K562 (cell line): ENCODE measurements at regions not wholly inside any gene's neighbourhood (a gene's known extent, or its start where the extent isn't known, plus 50 kb on each side); places are given as distances from the start of the nearest gene placed in this dataset.

Experiments
- ATAC-seq: fragments of 200-7000 bp; cut with Tn5 transposase; 3 replicates; pipeline ENCODE4 v1.9.1; 2020; ENCODE audit warnings: moderate library complexity
- BruUV-seq: library from RNA; stranded (reverse); fragments of 400-500 nt; replicated peaks from 2 replicates; lab custom pipeline; 2021; lab: Mats Ljungman, UMichigan
- CTCF ChIA-PET: fragments of 300-600 bp; formaldehyde crosslinking; extraction: SDS; loops from one replicate; lab custom pipeline; 2021; ENCODE audit warnings: low intra/inter-chr PET ratio; lab: Yijun Ruan, JAX
- POLR2A ChIA-PET: fragments of 300-600, 350-650 bp; sonication (Branson Sonifier 250); formaldehyde crosslinking; extraction: SDS; loops from one replicate; lab custom pipeline; 2021; ENCODE audit warnings: antibody characterized with exemption, inconsistent platforms; lab: Yijun Ruan, JAX
- DNase-seq, 4 experiments: peaks; one replicate each; pipeline versions ENCODE4 v3.0.0 to v3.0.0-alpha.2; 2011 to 2018; ENCODE audit warnings: low spot score in 3 of 4, mixed read lengths in 3 of 4; ENCODE audit errors: extremely low read depth in 1 of 4
- FAIRE-seq: peaks from 2 replicates; lab custom pipeline; 2011; peaks lifted over from hg19 to GRCh38; lab: Jason Lieb, UNC
- H2AFZ ChIP-seq: 2 replicates; pipeline ENCODE4 v1.6.0; 2011; ENCODE audit warnings: low read depth, low read length, control low read depth, inconsistent platforms
- H3K27ac ChIP-seq: fragments of 200-600 bp; 3 replicates; pipeline ENCODE4 v1.8.0; 2011; ENCODE audit warnings: low read depth, mild to moderate bottlenecking, control low read depth, inconsistent platforms, low read length, moderate library complexity, mixed read lengths; ENCODE audit errors: extremely low read depth
- H3K27me3 ChIP-seq, 2 experiments: fragments of 300-600 bp in 1 of 2; 2 replicates in 1 of 2; 3 replicates in 1 of 2; pipeline versions ENCODE4 v1.6.0 to v1.8.0; 2011; ENCODE audit warnings: inconsistent platforms in 2 of 2, low read length in 2 of 2, mild to moderate bottlenecking in 1 of 2, mixed read lengths in 1 of 2, moderate library complexity in 1 of 2; ENCODE audit not compliant: control insufficient read depth in 2 of 2, insufficient read depth in 2 of 2
- H3K36me3 ChIP-seq: fragments of 300-600 bp; 3 replicates; pipeline ENCODE4 v1.8.0; 2011; ENCODE audit warnings: mild to moderate bottlenecking, low read length, inconsistent platforms; ENCODE audit not compliant: control insufficient read depth, insufficient read depth
- H3K4me1 ChIP-seq, 2 experiments: fragments of 200-600 bp in 1 of 2; replicated peaks in 1 of 2; 2 replicates in 1 of 2; 3 replicates in 1 of 2; pipeline versions ENCODE4 v1.5.1 to v1.8.0; 2011; ENCODE audit warnings: inconsistent platforms in 2 of 2, low read length in 2 of 2, mild to moderate bottlenecking in 1 of 2, mixed read lengths in 1 of 2, moderate library complexity in 1 of 2; ENCODE audit not compliant: control insufficient read depth in 2 of 2, insufficient read depth in 2 of 2
- H3K4me2 ChIP-seq: 2 replicates; pipeline ENCODE4 v1.6.1; 2011; ENCODE audit warnings: low read length, control low read depth, inconsistent platforms, mixed read lengths; ENCODE audit not compliant: insufficient read depth
- H3K4me3 ChIP-seq: fragments of 200-600 bp; sonication (generic), shearing (Covaris generic); 2 replicates; pipeline ENCODE4 v1.5.1; 2016; ENCODE audit warnings: control low read depth, inconsistent platforms
- H3K79me2 ChIP-seq: fragments of 200-600 bp; 3 replicates; pipeline ENCODE4 v1.8.0; 2011; ENCODE audit warnings: low read length, inconsistent platforms; ENCODE audit not compliant: control insufficient read depth, insufficient read depth
- H3K9ac ChIP-seq, 2 experiments: 2 replicates each; pipeline versions ENCODE4 v1.6.0 to v1.6.1; 2011; ENCODE audit warnings: low read depth in 2 of 2, low read length in 2 of 2, control low read depth in 1 of 2, inconsistent platforms in 1 of 2, mild to moderate bottlenecking in 1 of 2, mixed read lengths in 1 of 2; ENCODE audit not compliant: insufficient read depth in 1 of 2
- H3K9me1 ChIP-seq: one replicate; pipeline ENCODE4 v1.6.0; 2011; ENCODE audit warnings: inconsistent platforms, mild to moderate bottlenecking, low read length, moderate library complexity; ENCODE audit not compliant: control insufficient read depth, insufficient read depth
- H3K9me3 ChIP-seq: replicated peaks from 2 replicates; pipeline ENCODE4 v1.5.1; 2011; ENCODE audit warnings: low read depth, low read length, inconsistent platforms; ENCODE audit not compliant: control insufficient read depth, insufficient read depth
- H4K20me1 ChIP-seq: replicated peaks from 2 replicates; pipeline ENCODE4 v1.6.1; 2011; ENCODE audit warnings: low read length, inconsistent platforms, mixed read lengths; ENCODE audit not compliant: control insufficient read depth, insufficient read depth
- ETV1 ChIP-seq: fragments of 450-650 bp; conservative IDR thresholded peaks from 2 replicates; pipeline ENCODE4 v1.6.1; 2016; ENCODE audit warnings: missing genetic modification characterization, control low read depth, low read depth, missing compliant biosample characterization
- GABPA ChIP-seq: fragments of 200-800 bp; sonication (Bioruptor generic); conservative IDR thresholded peaks from 2 replicates; pipeline ENCODE4 v1.6.1; 2016; ENCODE audit warnings: low read depth, missing genetic modification characterization, missing compliant biosample characterization
- GATA2 ChIP-seq: sonication (generic); formaldehyde crosslinking; IDR thresholded peaks from 2 replicates; pipeline ENCODE4 v1.4.0; 2020; ENCODE audit warnings: mild to moderate bottlenecking, missing genetic modification reagents
- HOXB6 ChIP-seq: fragments of 250-450 bp; sonication (Bioruptor Pico); IDR thresholded peaks from 2 replicates; pipeline ENCODE4 v1.5.1; 2022; ENCODE audit warnings: mild to moderate bottlenecking, borderline replicate concordance
- RBM14 ChIP-seq: fragments of 200-400 bp; formaldehyde crosslinking; IDR thresholded peaks from 2 replicates; pipeline ENCODE4 v1.6.1; 2018; ENCODE audit warnings: low read depth, mild to moderate bottlenecking, low read length, moderate library complexity, borderline replicate concordance; ENCODE audit not compliant: insufficient read depth
- RBM39 ChIP-seq: fragments of 200-400 bp; formaldehyde crosslinking; optimal IDR thresholded peaks from 2 replicates; pipeline ENCODE3; 2018; ENCODE audit warnings: low read depth, low read length
- ZFPM2 ChIP-seq: fragments of 250-450 bp; sonication (Bioruptor Pico); IDR thresholded peaks from 2 replicates; pipeline ENCODE4 v1.5.1; 2022; ENCODE audit warnings: mild to moderate bottlenecking
- ZNF140 ChIP-seq: fragments of 250-450 bp; sonication (Bioruptor Pico); IDR thresholded peaks from 2 replicates; pipeline ENCODE4 v1.8.0; 2021; ENCODE audit warnings: moderate library complexity, mild to moderate bottlenecking, inconsistent platforms
- ZNF347 ChIP-seq: fragments of 450-650 bp; formaldehyde crosslinking; IDR thresholded peaks from 2 replicates; pipeline ENCODE4 v1.4.0; 2020; ENCODE audit warnings: low read depth, mild to moderate bottlenecking, moderate library complexity
- ZNF764 ChIP-seq: fragments of 250-450 bp; sonication (Bioruptor Pico); IDR thresholded peaks from 2 replicates; pipeline ENCODE4 v1.4.0; 2020; ENCODE audit warnings: low read depth, mild to moderate bottlenecking, moderate library complexity
- WGBS: fragments of 100-300 bp; shearing (Covaris generic); methylation state at CpG from one replicate; pipeline ENCODE4 v1.1.6; 2016; ENCODE audit warnings: low coverage, mixed read lengths; ENCODE audit not compliant: insufficient coverage; ENCODE audit errors: missing lambda C conversion rate; 5-methylcytosine and 5-hydroxymethylcytosine counted together
- in situ Hi-C: fragments of 300-500 bp; cut with MboI; formaldehyde crosslinking; loops from 4 replicates; pipeline ENCODE4 v1.15.0; 2018; ENCODE audit warnings: inconsistent platforms, mixed read lengths
- intact Hi-C: fragments of 100-400 bp; cut with micrococcal nuclease; formaldehyde crosslinking; loops from 2 replicates; pipeline ENCODE4 v1.14.2; 2022
- TF ChIP-seq, protein P1 (sequence below): fragments of 250-450 bp; sonication (Bioruptor Pico); IDR thresholded peaks from 2 replicates; pipeline ENCODE4 v1.9.0; 2021; ENCODE audit warnings: mild to moderate bottlenecking
- TF ChIP-seq, protein P2 (sequence below): fragments of 250-450 bp; sonication (Bioruptor Pico); IDR thresholded peaks from 2 replicates; pipeline ENCODE4 v1.5.0; 2021
- TF ChIP-seq, protein P3 (sequence below): sonication (generic); formaldehyde crosslinking; IDR thresholded peaks from 2 replicates; pipeline ENCODE4 v1.8.1; 2023; ENCODE audit warnings: mild to moderate bottlenecking, missing genetic modification reagents
- TF ChIP-seq, protein P4 (sequence below): fragments of 450-650 bp; formaldehyde crosslinking; IDR thresholded peaks from 2 replicates; pipeline ENCODE4 v1.4.0; 2020; ENCODE audit warnings: mild to moderate bottlenecking, mixed read lengths
- TF ChIP-seq, protein P5 (sequence below): fragments of 250-450 bp; sonication (Bioruptor Pico); IDR thresholded peaks from 2 replicates; pipeline ENCODE4 v1.8.0; 2021; ENCODE audit warnings: borderline replicate concordance, mild to moderate bottlenecking, moderate library complexity; ENCODE audit not compliant: poor library complexity, severe bottlenecking
- TF ChIP-seq, protein P6 (sequence below): IDR thresholded peaks from 2 replicates; pipeline ENCODE4 v1.6.1; 2016; ENCODE audit warnings: missing genetic modification characterization, missing compliant biosample characterization

DNA sequence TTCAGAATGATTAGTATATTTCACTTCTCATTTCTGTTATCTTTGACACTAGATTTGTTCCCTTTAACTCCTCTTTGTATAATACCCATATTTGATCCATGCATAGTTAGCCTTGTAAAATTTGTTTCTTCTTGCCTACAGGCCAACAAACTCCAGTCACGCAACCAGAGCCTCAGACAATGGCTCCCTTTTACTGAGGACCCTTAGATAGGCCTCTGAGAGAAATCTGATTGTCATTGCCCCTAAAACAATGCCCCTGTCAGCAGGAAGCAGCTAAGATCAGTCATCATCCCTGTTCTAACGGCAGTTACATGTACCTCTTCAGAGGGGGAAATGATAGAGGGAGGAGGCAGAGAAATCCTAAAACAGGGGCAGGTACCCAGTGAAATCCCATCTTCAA is 190.6 kb upstream of the TENT5D start:
- intact Hi-C loops = loop anchor here (10.0 kb wide), 1 partner anchor 415 kb away; no protein-coding TSS in a partner anchor
- WGBS = 13% methylated on average over 2 of the region's 2 CpGs
- no TSS peak for BruUV-seq
- ChIA-PET CTCF (no interaction called here), POLR2A (no interaction called here)
- Histone ChIP-seq H3K4me3 (no peak overlapping the region), H3K4me1 (no peaks in the 10 kb centered on the region), H3K4me2 (no peak overlapping the region), H3K9ac (no peak overlapping the region), H4K20me1 (no peaks in the 10 kb centered on the region), H2AFZ (no peak overlapping the region), H3K79me2 (no peaks in the 10 kb centered on the region), H3K9me3 (no peaks in the 10 kb centered on the region), H3K27ac (no peak overlapping the region), H3K9me1 (no peaks in the 10 kb centered on the region), H3K36me3 (no peaks in the 10 kb centered on the region), H3K27me3 (no peaks in the 10 kb centered on the region)
- DNase-seq (no peak), FAIRE-seq (no peak), ATAC-seq (no peak)
- in situ Hi-C loops = no loop called here
- TF ChIP-seq, protein P1, sequence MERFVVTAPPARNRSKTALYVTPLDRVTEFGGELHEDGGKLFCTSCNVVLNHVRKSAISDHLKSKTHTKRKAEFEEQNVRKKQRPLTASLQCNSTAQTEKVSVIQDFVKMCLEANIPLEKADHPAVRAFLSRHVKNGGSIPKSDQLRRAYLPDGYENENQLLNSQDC = no peak
- TF ChIP-seq GATA2 (CRISPR knock-in tag) (no peak), ZFPM2 (CRISPR knock-in tag) (no peak), ZNF140 (CRISPR knock-in tag) (no peak), RBM39 (no peak), RBM14 (no peak), ETV1 (tag) (no peak), HOXB6 (CRISPR knock-in tag) (no peak), ZNF764 (no peak), GABPA (tag) (no peak), ZNF347 (no peak)
- TF ChIP-seq, protein P2, sequence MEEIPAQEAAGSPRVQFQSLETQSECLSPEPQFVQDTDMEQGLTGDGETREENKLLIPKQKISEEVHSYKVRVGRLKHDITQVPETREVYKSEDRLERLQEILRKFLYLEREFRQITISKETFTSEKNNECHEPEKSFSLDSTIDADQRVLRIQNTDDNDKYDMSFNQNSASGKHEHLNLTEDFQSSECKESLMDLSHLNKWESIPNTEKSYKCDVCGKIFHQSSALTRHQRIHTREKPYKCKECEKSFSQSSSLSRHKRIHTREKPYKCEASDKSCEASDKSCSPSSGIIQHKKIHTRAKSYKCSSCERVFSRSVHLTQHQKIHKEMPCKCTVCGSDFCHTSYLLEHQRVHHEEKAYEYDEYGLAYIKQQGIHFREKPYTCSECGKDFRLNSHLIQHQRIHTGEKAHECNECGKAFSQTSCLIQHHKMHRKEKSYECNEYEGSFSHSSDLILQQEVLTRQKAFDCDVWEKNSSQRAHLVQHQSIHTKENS (CRISPR knock-in tag) = no peak
- TF ChIP-seq, protein P3, sequence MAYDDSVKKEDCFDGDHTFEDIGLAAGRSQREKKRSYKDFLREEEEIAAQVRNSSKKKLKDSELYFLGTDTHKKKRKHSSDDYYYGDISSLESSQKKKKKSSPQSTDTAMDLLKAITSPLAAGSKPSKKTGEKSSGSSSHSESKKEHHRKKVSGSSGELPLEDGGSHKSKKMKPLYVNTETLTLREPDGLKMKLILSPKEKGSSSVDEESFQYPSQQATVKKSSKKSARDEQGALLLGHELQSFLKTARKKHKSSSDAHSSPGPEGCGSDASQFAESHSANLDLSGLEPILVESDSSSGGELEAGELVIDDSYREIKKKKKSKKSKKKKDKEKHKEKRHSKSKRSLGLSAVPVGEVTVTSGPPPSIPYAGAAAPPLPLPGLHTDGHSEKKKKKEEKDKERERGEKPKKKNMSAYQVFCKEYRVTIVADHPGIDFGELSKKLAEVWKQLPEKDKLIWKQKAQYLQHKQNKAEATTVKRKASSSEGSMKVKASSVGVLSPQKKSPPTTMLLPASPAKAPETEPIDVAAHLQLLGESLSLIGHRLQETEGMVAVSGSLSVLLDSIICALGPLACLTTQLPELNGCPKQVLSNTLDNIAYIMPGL (CRISPR knock-in tag) = no peak
- TF ChIP-seq, protein P4, sequence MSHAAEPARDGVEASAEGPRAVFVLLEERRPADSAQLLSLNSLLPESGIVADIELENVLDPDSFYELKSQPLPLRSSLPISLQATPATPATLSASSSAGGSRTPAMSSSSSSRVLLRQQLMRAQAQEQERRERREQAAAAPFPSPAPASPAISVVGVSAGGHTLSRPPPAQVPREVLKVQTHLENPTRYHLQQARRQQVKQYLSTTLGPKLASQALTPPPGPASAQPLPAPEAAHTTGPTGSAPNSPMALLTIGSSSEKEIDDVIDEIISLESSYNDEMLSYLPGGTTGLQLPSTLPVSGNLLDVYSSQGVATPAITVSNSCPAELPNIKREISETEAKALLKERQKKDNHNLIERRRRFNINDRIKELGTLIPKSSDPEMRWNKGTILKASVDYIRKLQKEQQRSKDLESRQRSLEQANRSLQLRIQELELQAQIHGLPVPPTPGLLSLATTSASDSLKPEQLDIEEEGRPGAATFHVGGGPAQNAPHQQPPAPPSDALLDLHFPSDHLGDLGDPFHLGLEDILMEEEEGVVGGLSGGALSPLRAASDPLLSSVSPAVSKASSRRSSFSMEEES (CRISPR knock-in tag) = no peak
- TF ChIP-seq, protein P5, sequence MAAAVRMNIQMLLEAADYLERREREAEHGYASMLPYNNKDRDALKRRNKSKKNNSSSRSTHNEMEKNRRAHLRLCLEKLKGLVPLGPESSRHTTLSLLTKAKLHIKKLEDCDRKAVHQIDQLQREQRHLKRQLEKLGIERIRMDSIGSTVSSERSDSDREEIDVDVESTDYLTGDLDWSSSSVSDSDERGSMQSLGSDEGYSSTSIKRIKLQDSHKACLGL = no peak
- TF ChIP-seq, protein P6, sequence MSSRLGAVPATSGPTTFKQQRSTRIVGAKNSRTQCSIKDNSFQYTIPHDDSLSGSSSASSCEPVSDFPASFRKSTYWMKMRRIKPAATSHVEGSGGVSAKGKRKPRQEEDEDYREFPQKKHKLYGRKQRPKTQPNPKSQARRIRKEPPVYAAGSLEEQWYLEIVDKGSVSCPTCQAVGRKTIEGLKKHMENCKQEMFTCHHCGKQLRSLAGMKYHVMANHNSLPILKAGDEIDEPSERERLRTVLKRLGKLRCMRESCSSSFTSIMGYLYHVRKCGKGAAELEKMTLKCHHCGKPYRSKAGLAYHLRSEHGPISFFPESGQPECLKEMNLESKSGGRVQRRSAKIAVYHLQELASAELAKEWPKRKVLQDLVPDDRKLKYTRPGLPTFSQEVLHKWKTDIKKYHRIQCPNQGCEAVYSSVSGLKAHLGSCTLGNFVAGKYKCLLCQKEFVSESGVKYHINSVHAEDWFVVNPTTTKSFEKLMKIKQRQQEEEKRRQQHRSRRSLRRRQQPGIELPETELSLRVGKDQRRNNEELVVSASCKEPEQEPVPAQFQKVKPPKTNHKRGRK (tag) = no peak
